ENCODE measurements at regions not wholly inside any gene's neighbourhood (a gene's known extent, or its start where the extent isn't known, plus 50 kb on each side); places are given as distances from the start of the nearest gene placed in this dataset.
"Not testable (repeated sequence)": the region's sequence is repeated elsewhere in the genome, so short reads cannot be mapped to it uniquely, and the experiment has no call there.

- DNase-seq, result no peak
Observed at GRCh38 chr20:12211361-12211760, 293.7 kb downstream of the BTBD3 start.

GRCh38 chr20:12217382-12217781 is 299.7 kb downstream of the BTBD3 start:
- DNase-seq, result no peak

GRCh38 chr20:12219798-12220197 is 302.1 kb downstream of the BTBD3 start:
- DNase-seq, result no peak

GRCh38 chr20:12223057-12223456 is 305.4 kb downstream of the BTBD3 start:
- no peak for DNase-seq

GRCh38 chr20:12225898-12226297 is 308.2 kb downstream of the BTBD3 start:
- no peak for DNase-seq

GRCh38 chr20:12229891-12230290 is 312.2 kb downstream of the BTBD3 start:
- no peak for DNase-seq

- DNase-seq, result no peak
Observed at GRCh38 chr20:12237772-12238171, 320.1 kb downstream of the BTBD3 start.

- DNase-seq, result no peak
Observed at GRCh38 chr20:12241065-12241464, 323.4 kb downstream of the BTBD3 start.

GRCh38 chr20:12243327-12243726 is 325.6 kb downstream of the BTBD3 start:
- no peak for DNase-seq

- no peak for DNase-seq
Observed at GRCh38 chr20:12248481-12248880, 330.8 kb downstream of the BTBD3 start.

- not testable (repeated sequence) for DNase-seq
Observed at GRCh38 chr20:12250661-12251060, 333.0 kb downstream of the BTBD3 start.

- no peak for DNase-seq
Observed at GRCh38 chr20:12252793-12253192, 335.1 kb downstream of the BTBD3 start.

- DNase-seq, result no peak
Observed at GRCh38 chr20:12255461-12255970, 337.8 kb downstream of the BTBD3 start.

GRCh38 chr20:12256806-12257205 is 339.1 kb downstream of the BTBD3 start:
- no peak for DNase-seq

- no peak for DNase-seq
Observed at GRCh38 chr20:12262747-12263146, 345.1 kb downstream of the BTBD3 start.

- DNase-seq, result no peak
Observed at GRCh38 chr20:12264711-12265110, 347.0 kb downstream of the BTBD3 start.

- DNase-seq, result no peak
Observed at GRCh38 chr20:12265662-12266061, 348.0 kb downstream of the BTBD3 start.

- DNase-seq, result no peak
Observed at GRCh38 chr20:12269579-12269978, 351.9 kb downstream of the BTBD3 start.

- no peak for DNase-seq
Observed at GRCh38 chr20:12270863-12271262, 353.2 kb downstream of the BTBD3 start.

- DNase-seq, result no peak
Observed at GRCh38 chr20:12276011-12276673, 358.4 kb downstream of the BTBD3 start.

GRCh38 chr20:12287575-12287974 is 369.9 kb downstream of the BTBD3 start:
- no peak for DNase-seq

GRCh38 chr20:12289465-12289864 is 371.8 kb downstream of the BTBD3 start:
- no peak for DNase-seq

GRCh38 chr20:12291386-12291785 is 373.7 kb downstream of the BTBD3 start:
- no peak for DNase-seq

GRCh38 chr20:12293900-12294299 is 376.2 kb downstream of the BTBD3 start:
- DNase-seq, result no peak

- DNase-seq, result no peak
Observed at GRCh38 chr20:12294678-12295077, 377.0 kb downstream of the BTBD3 start.
